ENCODE measurements at regions not wholly inside any gene's neighbourhood (a gene's known extent, or its start where the extent isn't known, plus 50 kb on each side); places are given as distances from the start of the nearest gene placed in this dataset.

- no peak overlapping the region for H3K4me3 ChIP-seq
- TF ChIP-seq Cebpa-rat (IDR thresholded peaks at IDR 0.05) = no peak
- no peaks in the 10 kb centered on the region for H4K20me1 ChIP-seq
- H3K9me3 ChIP-seq (replicated peaks in 1 of 11) = no peaks in the 10 kb centered on the region
- H3K36me3 ChIP-seq = no peaks in the 10 kb centered on the region
- no peak overlapping the region for H3K27ac ChIP-seq
- no peaks in the 10 kb centered on the region for H3K27me3 ChIP-seq
- H3K4me2 ChIP-seq = peak overlapping the region in 5 of 11 experiments; percentile 25 to 64 (median 33); a peak in 7 of 22 replicates
- H3K9ac ChIP-seq = no peak overlapping the region
- peaks cover 0 to 18% (median 3%) of the 10 kb centered on the region in 10 experiments; a peak in 8 of 20 replicates for H3K4me1 ChIP-seq
Measured at GRCh38 chr10:10914144-10914543, 103.5 kb upstream of the CELF2 start.

- peaks cover 0 to 18% (median 3%) of the 10 kb centered on the region in 10 experiments; a peak in 8 of 20 replicates for H3K4me1 ChIP-seq
- no peaks in the 10 kb centered on the region for H3K9me3 ChIP-seq (replicated peaks in 1 of 11)
- no peak overlapping the region for H3K4me3 ChIP-seq
- no peaks in the 10 kb centered on the region for H3K36me3 ChIP-seq
- H3K27ac ChIP-seq = no peak overlapping the region
- H4K20me1 ChIP-seq = no peaks in the 10 kb centered on the region
- TF ChIP-seq Cebpa-rat (IDR thresholded peaks at IDR 0.05) = no peak
- H3K4me2 ChIP-seq = no peak overlapping the region
- no peaks in the 10 kb centered on the region for H3K27me3 ChIP-seq
- no peak overlapping the region for H3K9ac ChIP-seq
Measured at GRCh38 chr10:10915215-10915614, 102.5 kb upstream of the CELF2 start.

- H3K4me2 ChIP-seq = no peak overlapping the region
- no peak overlapping the region for H3K4me3 ChIP-seq
- H3K27me3 ChIP-seq = no peaks in the 10 kb centered on the region
- no peak overlapping the region for H3K9ac ChIP-seq
- H3K36me3 ChIP-seq = no peaks in the 10 kb centered on the region
- no peak overlapping the region for H3K27ac ChIP-seq
- no peak for TF ChIP-seq Cebpa-rat (IDR thresholded peaks at IDR 0.05)
- H4K20me1 ChIP-seq = no peaks in the 10 kb centered on the region
- H3K9me3 ChIP-seq (replicated peaks in 1 of 11) = no peaks in the 10 kb centered on the region
- peaks cover 0 to 14% (median 3%) of the 10 kb centered on the region in 10 experiments; a peak in 8 of 20 replicates for H3K4me1 ChIP-seq
Measured at GRCh38 chr10:10917031-10917430, 100.6 kb upstream of the CELF2 start.

- H3K4me1 ChIP-seq = no peaks in the 10 kb centered on the region
- H3K4me3 ChIP-seq = no peak overlapping the region
- H4K20me1 ChIP-seq = no peaks in the 10 kb centered on the region
- H3K4me2 ChIP-seq = no peak overlapping the region
- H3K9me3 ChIP-seq (replicated peaks in 1 of 11) = no peaks in the 10 kb centered on the region
- H3K36me3 ChIP-seq = no peaks in the 10 kb centered on the region
- no peaks in the 10 kb centered on the region for H3K27me3 ChIP-seq
- H3K27ac ChIP-seq = no peak overlapping the region
- TF ChIP-seq Cebpa-rat (IDR thresholded peaks at IDR 0.05) = no peak
- no peak overlapping the region for H3K9ac ChIP-seq
Measured at GRCh38 chr10:10919976-10920375, 97.7 kb upstream of the CELF2 start.

GRCh38 chr10:10921826-10922461, 95.7 kb upstream of the CELF2 start:
- no peak overlapping the region for H3K4me2 ChIP-seq
- no peak overlapping the region for H3K9ac ChIP-seq
- no peaks in the 10 kb centered on the region for H4K20me1 ChIP-seq
- no peaks in the 10 kb centered on the region; a peak in 1 of 22 replicates for H3K9me3 ChIP-seq (replicated peaks in 1 of 11)
- no peaks in the 10 kb centered on the region for H3K36me3 ChIP-seq
- no peak overlapping the region for H3K4me3 ChIP-seq
- no peaks in the 10 kb centered on the region for H3K4me1 ChIP-seq
- TF ChIP-seq Cebpa-rat (IDR thresholded peaks at IDR 0.05) = no peak
- H3K27me3 ChIP-seq = no peaks in the 10 kb centered on the region
- no peak overlapping the region for H3K27ac ChIP-seq

- no peak overlapping the region for H3K27ac ChIP-seq
- H3K36me3 ChIP-seq = no peaks in the 10 kb centered on the region
- no peak for TF ChIP-seq Cebpa-rat (IDR thresholded peaks at IDR 0.05)
- H3K27me3 ChIP-seq = no peaks in the 10 kb centered on the region
- no peaks in the 10 kb centered on the region; a peak in 1 of 22 replicates for H3K9me3 ChIP-seq (replicated peaks in 1 of 11)
- no peak overlapping the region for H3K4me2 ChIP-seq
- H4K20me1 ChIP-seq = no peaks in the 10 kb centered on the region
- no peaks in the 10 kb centered on the region for H3K4me1 ChIP-seq
- no peak overlapping the region for H3K4me3 ChIP-seq
- no peak overlapping the region for H3K9ac ChIP-seq
Measured at GRCh38 chr10:10923029-10923651, 94.5 kb upstream of the CELF2 start.

- no peak for TF ChIP-seq Cebpa-rat (IDR thresholded peaks at IDR 0.05)
- H3K4me3 ChIP-seq = no peak overlapping the region
Measured at GRCh38 chr10:10925667-10926066, 92.0 kb upstream of the CELF2 start.

GRCh38 chr10:10927608-10928007, 90.1 kb upstream of the CELF2 start:
- Histone ChIP-seq H4K20me1 (no peaks in the 10 kb centered on the region), H3K27ac (no peak overlapping the region), H3K9ac (no peak overlapping the region), H3K36me3 (no peaks in the 10 kb centered on the region), H3K4me2 (no peak overlapping the region), H3K4me1 (no peaks in the 10 kb centered on the region), H3K27me3 (no peaks in the 10 kb centered on the region), H3K4me3 (no peak overlapping the region), H3K9me3 (replicated peaks in 1 of 11) (no peaks in the 10 kb centered on the region; a peak in 1 of 22 replicates)
- no peak for TF ChIP-seq Cebpa-rat (IDR thresholded peaks at IDR 0.05)

More at GRCh38 chr10:10925667-10926066, 92.0 kb upstream of the CELF2 start:
- Histone ChIP-seq H3K27me3 (no peaks in the 10 kb centered on the region), H3K9ac (no peak overlapping the region), H4K20me1 (no peaks in the 10 kb centered on the region), H3K9me3 (replicated peaks in 1 of 11) (no peaks in the 10 kb centered on the region; a peak in 1 of 22 replicates), H3K4me2 (no peak overlapping the region), H3K27ac (no peak overlapping the region), H3K36me3 (no peaks in the 10 kb centered on the region), H3K4me1 (no peaks in the 10 kb centered on the region)

- TF ChIP-seq Cebpa-rat (IDR thresholded peaks at IDR 0.05) = no peak
- Histone ChIP-seq H3K4me1 (no peaks in the 10 kb centered on the region), H3K27me3 (no peaks in the 10 kb centered on the region), H3K36me3 (no peaks in the 10 kb centered on the region), H4K20me1 (no peaks in the 10 kb centered on the region), H3K9ac (no peak overlapping the region), H3K4me3 (no peak overlapping the region), H3K9me3 (replicated peaks in 1 of 11) (no peaks in the 10 kb centered on the region; a peak in 1 of 22 replicates), H3K27ac (no peak overlapping the region), H3K4me2 (no peak overlapping the region)
Measured at GRCh38 chr10:10930979-10931743, 86.5 kb upstream of the CELF2 start.
